ENCODE measurements at regions not wholly inside any gene's neighbourhood (a gene's known extent, or its start where the extent isn't known, plus 50 kb on each side); places are given as distances from the start of the nearest gene placed in this dataset.

- no peaks in the 10 kb centered on the region for H3K36me3 ChIP-seq
- H3K4me1 ChIP-seq, result no peaks in the 10 kb centered on the region
- no peak overlapping the region for H3K27ac ChIP-seq
- no peak for TF ChIP-seq CTCF (IDR thresholded peaks at IDR 0.05)
- DNase-seq (no peak), ATAC-seq (no peak)
- H3K9me3 ChIP-seq, result no peaks in the 10 kb centered on the region
- intact Hi-C loops (cut with DNase I), result no loop called here
- no peak overlapping the region for H3K4me3 ChIP-seq
- no peaks in the 10 kb centered on the region for H3K27me3 ChIP-seq
These were observed 2345.8 kb downstream of the LRRC4C start for GRCh38 chr11:39113606-39114005.

- Histone ChIP-seq H3K4me1 (no peaks in the 10 kb centered on the region), H3K27ac (no peak overlapping the region), H3K4me3 (no peak overlapping the region), H3K27me3 (no peaks in the 10 kb centered on the region), H3K36me3 (no peaks in the 10 kb centered on the region), H3K9me3 (peaks cover 0 to 18% of the 10 kb centered on the region in 2 donors)
- intact Hi-C loops (cut with DNase I), result no loop called here
- DNase-seq (no peak), ATAC-seq (no peak)
- TF ChIP-seq CTCF (IDR thresholded peaks at IDR 0.05), result no peak
These were observed 2357.2 kb downstream of the LRRC4C start for GRCh38 chr11:39102236-39102635.

- Histone ChIP-seq H3K9me3 (peaks cover 0 to 11% of the 10 kb centered on the region in 2 donors), H3K4me3 (no peak overlapping the region), H3K36me3 (no peaks in the 10 kb centered on the region), H3K27me3 (no peaks in the 10 kb centered on the region), H3K27ac (no peak overlapping the region), H3K4me1 (no peaks in the 10 kb centered on the region)
- DNase-seq (peak in 1 of 4 donors; percentile 57), ATAC-seq (no peak)
- TF ChIP-seq CTCF (IDR thresholded peaks at IDR 0.05), result no peak
- intact Hi-C loops (cut with DNase I), result no loop called here
These were observed 2381.0 kb downstream of the LRRC4C start for GRCh38 chr11:39078465-39078864.

- H3K27ac ChIP-seq, result no peak overlapping the region
- ATAC-seq (no peak), DNase-seq (no peak)
- H3K27me3 ChIP-seq, result no peaks in the 10 kb centered on the region
- no peaks in the 10 kb centered on the region for H3K9me3 ChIP-seq
- no peaks in the 10 kb centered on the region for H3K36me3 ChIP-seq
- H3K4me1 ChIP-seq, result no peaks in the 10 kb centered on the region
- H3K4me3 ChIP-seq, result no peak overlapping the region
- intact Hi-C loops (cut with DNase I), result no loop called here
- TF ChIP-seq CTCF (IDR thresholded peaks at IDR 0.05), result no peak
These were observed 2421.8 kb downstream of the LRRC4C start for GRCh38 chr11:39037611-39038010.

GRCh38 chr11:39036021-39036420 lies 2423.4 kb downstream of the LRRC4C start:
- no peak for DNase-seq
- no peak for ATAC-seq
- H3K9me3 ChIP-seq, result no peaks in the 10 kb centered on the region
- no peak overlapping the region for H3K27ac ChIP-seq
- H3K27me3 ChIP-seq, result no peaks in the 10 kb centered on the region
- no peak for TF ChIP-seq CTCF (IDR thresholded peaks at IDR 0.05)
- H3K4me1 ChIP-seq, result no peaks in the 10 kb centered on the region
- intact Hi-C loops (cut with DNase I), result no loop called here
- H3K4me3 ChIP-seq, result no peak overlapping the region
- H3K36me3 ChIP-seq, result no peaks in the 10 kb centered on the region
